ENCODE measurements at regions not wholly inside any gene's neighbourhood (a gene's known extent, or its start where the extent isn't known, plus 50 kb on each side); places are given as distances from the start of the nearest gene placed in this dataset.

DNA sequence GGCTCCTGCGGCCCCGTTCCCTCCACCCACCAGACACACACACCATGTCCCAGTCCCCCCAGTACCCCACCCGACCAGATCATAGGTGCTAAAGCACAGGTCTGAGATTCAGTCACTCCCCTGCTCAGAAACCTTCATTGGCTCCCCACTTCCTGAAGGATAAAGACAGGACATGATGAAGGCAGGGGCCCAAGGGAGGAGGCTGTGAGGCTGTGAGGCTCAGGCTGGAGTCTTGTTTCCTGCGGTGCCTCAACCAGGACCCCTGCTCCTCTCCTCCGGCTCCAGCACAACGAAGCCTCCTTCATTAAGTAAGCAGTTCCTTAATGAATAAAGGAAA, 81.1 kb downstream of the NCR2 start:
- H3K4me1 ChIP-seq (ENCODE audit: control insufficient read depth in 1 of 2, insufficient read depth in 2 of 2, low read length in 2 of 2), result no peaks in the 10 kb centered on the region
- no peaks in the 10 kb centered on the region for H3K79me2 ChIP-seq (ENCODE audit: insufficient read depth, low read length)
- no peaks in the 10 kb centered on the region for H3K36me3 ChIP-seq (ENCODE audit: control insufficient read depth in 1 of 2, insufficient read depth in 2 of 2, low read length in 2 of 2)
- no peak overlapping the region for H2AFZ ChIP-seq (ENCODE audit: low read depth, low read length, poor library complexity, severe bottlenecking)
- H3K9me3 ChIP-seq (ENCODE audit: control insufficient read depth in 1 of 2, insufficient read depth in 1 of 2, low read depth in 1 of 2, low read length in 2 of 2), result no peaks in the 10 kb centered on the region
- no peak overlapping the region for H3K4me2 ChIP-seq (ENCODE audit: low read length)
- ATAC-seq (no peak), DNase-seq (ENCODE audit: low read depth, low spot score) (no peak)
- no peaks in the 10 kb centered on the region for H4K20me1 ChIP-seq (ENCODE audit: insufficient read depth)
- no TSS peak for BruUV-seq (replicated peaks)
- TF ChIP-seq POLR2AphosphoS5 (IDR thresholded peaks at IDR 0.05; ENCODE audit: low read depth, low read length) (no peak), ZNF274 (IDR thresholded peaks at IDR 0.05; ENCODE audit: low read depth, low read length) (no peak), JUND (IDR thresholded peaks at IDR 0.05) (no peak), FOSL1 (IDR thresholded peaks at IDR 0.05; ENCODE audit: low read depth) (no peak), RAD21 (IDR thresholded peaks at IDR 0.05; ENCODE audit: low read depth) (no peak), POLR2A (IDR thresholded peaks at IDR 0.05; ENCODE audit: borderline replicate concordance, extremely low read depth, insufficient read depth, insufficient read length) (no peak), ELF1 (IDR thresholded peaks at IDR 0.05; ENCODE audit: borderline replicate concordance, low read depth) (no peak), TCF7L2 (IDR thresholded peaks at IDR 0.05; ENCODE audit: borderline replicate concordance, extremely low read depth, insufficient read depth, insufficient read length) (no peak), YY1 (IDR thresholded peaks at IDR 0.05; ENCODE audit: extremely low read depth, insufficient replicate concordance, low read depth, low read length) (no peak), EGR1 (IDR thresholded peaks at IDR 0.05; ENCODE audit: low read depth) (no peak), SRF (IDR thresholded peaks at IDR 0.05; ENCODE audit: low read depth) (no peak)
- TF ChIP-seq, protein P1, sequence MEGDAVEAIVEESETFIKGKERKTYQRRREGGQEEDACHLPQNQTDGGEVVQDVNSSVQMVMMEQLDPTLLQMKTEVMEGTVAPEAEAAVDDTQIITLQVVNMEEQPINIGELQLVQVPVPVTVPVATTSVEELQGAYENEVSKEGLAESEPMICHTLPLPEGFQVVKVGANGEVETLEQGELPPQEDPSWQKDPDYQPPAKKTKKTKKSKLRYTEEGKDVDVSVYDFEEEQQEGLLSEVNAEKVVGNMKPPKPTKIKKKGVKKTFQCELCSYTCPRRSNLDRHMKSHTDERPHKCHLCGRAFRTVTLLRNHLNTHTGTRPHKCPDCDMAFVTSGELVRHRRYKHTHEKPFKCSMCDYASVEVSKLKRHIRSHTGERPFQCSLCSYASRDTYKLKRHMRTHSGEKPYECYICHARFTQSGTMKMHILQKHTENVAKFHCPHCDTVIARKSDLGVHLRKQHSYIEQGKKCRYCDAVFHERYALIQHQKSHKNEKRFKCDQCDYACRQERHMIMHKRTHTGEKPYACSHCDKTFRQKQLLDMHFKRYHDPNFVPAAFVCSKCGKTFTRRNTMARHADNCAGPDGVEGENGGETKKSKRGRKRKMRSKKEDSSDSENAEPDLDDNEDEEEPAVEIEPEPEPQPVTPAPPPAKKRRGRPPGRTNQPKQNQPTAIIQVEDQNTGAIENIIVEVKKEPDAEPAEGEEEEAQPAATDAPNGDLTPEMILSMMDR (IDR thresholded peaks at IDR 0.05 in 2 of 3, conservative IDR thresholded peaks at IDR 0.05 in 1 of 3; ENCODE audit: borderline replicate concordance in 1 of 3, insufficient read depth in 1 of 3, low read depth in 2 of 3, low read length in 2 of 3), result no peak
- TF ChIP-seq, protein P2, sequence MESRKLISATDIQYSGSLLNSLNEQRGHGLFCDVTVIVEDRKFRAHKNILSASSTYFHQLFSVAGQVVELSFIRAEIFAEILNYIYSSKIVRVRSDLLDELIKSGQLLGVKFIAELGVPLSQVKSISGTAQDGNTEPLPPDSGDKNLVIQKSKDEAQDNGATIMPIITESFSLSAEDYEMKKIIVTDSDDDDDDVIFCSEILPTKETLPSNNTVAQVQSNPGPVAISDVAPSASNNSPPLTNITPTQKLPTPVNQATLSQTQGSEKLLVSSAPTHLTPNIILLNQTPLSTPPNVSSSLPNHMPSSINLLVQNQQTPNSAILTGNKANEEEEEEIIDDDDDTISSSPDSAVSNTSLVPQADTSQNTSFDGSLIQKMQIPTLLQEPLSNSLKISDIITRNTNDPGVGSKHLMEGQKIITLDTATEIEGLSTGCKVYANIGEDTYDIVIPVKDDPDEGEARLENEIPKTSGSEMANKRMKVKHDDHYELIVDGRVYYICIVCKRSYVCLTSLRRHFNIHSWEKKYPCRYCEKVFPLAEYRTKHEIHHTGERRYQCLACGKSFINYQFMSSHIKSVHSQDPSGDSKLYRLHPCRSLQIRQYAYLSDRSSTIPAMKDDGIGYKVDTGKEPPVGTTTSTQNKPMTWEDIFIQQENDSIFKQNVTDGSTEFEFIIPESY (IDR thresholded peaks at IDR 0.05; ENCODE audit: extremely low read depth, insufficient replicate concordance, low read length), result no peak
- TF ChIP-seq, protein P3, sequence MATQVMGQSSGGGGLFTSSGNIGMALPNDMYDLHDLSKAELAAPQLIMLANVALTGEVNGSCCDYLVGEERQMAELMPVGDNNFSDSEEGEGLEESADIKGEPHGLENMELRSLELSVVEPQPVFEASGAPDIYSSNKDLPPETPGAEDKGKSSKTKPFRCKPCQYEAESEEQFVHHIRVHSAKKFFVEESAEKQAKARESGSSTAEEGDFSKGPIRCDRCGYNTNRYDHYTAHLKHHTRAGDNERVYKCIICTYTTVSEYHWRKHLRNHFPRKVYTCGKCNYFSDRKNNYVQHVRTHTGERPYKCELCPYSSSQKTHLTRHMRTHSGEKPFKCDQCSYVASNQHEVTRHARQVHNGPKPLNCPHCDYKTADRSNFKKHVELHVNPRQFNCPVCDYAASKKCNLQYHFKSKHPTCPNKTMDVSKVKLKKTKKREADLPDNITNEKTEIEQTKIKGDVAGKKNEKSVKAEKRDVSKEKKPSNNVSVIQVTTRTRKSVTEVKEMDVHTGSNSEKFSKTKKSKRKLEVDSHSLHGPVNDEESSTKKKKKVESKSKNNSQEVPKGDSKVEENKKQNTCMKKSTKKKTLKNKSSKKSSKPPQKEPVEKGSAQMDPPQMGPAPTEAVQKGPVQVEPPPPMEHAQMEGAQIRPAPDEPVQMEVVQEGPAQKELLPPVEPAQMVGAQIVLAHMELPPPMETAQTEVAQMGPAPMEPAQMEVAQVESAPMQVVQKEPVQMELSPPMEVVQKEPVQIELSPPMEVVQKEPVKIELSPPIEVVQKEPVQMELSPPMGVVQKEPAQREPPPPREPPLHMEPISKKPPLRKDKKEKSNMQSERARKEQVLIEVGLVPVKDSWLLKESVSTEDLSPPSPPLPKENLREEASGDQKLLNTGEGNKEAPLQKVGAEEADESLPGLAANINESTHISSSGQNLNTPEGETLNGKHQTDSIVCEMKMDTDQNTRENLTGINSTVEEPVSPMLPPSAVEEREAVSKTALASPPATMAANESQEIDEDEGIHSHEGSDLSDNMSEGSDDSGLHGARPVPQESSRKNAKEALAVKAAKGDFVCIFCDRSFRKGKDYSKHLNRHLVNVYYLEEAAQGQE (IDR thresholded peaks at IDR 0.05; ENCODE audit: low read depth), result no peak
- CTCF ChIA-PET, result no interaction called here
- POLR2A ChIA-PET, result no interaction called here
- H3K9ac ChIP-seq (ENCODE audit: low read length), result no peak overlapping the region
- intact Hi-C loops (cut with micrococcal nuclease), result no loop called here
- RAD21 ChIA-PET (ENCODE audit: low non-redundant PET in 1 of 2, low total read pairs in 2 of 2, uncharacterized antibody in 2 of 2, unreplicated experiment in 2 of 2), result no interaction called here
- H3K4me3 ChIP-seq (replicated peaks in 1 of 2; ENCODE audit: low read depth in 1 of 2, low read length in 2 of 2), result no peak overlapping the region
- H3K27me3 ChIP-seq (ENCODE audit: insufficient read depth, low read length), result peaks cover 47% of the 10 kb centered on the region
- H3K9me2 ChIP-seq (ENCODE audit: insufficient read depth), result no peaks in the 10 kb centered on the region
- no peak overlapping the region for H3K27ac ChIP-seq (ENCODE audit: low read depth, low read length)

Measured in HCT116 (cell line).